ENCODE measurements at regions not wholly inside any gene's neighbourhood (a gene's known extent, or its start where the extent isn't known, plus 50 kb on each side); places are given as distances from the start of the nearest gene placed in this dataset.

DNA sequence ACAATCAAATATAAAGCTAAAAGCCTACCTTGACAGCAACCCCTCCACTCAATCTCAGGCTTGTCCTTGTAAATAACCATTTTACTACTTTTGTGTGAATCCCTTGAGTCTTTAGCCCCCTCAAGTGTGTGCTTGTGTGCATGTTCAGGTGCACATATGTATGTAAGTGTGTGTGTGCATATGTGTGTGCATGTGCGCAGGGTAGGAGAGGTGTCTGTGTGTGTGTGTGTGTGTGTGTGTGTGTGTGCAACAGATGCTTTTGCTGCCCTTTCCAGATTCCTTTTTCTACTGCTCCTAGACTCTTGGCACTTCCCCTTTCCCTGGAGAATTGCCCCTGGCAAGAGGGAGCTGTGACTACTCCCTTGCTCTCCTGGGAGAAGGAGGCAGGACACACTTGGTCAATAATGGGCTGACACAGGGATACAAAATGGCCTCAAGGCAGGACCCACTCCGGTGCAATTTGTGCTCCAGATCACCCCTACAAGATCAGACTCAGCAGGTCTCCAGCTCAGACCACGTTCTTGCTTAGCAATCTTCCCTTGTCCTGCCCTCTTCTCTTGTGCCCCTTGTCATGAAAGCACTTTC is 73.4 kb downstream of the IFNG start:
- peaks cover 38 to 39% of the 10 kb centered on the region in 2 experiments for H3K9me3 Mint-ChIP-seq
- Histone ChIP-seq H3K79me2 (ENCODE audit: insufficient read depth, low read length) (no peaks in the 10 kb centered on the region), H3K23ac (ENCODE audit: insufficient read length, low read depth, low read length) (no peak overlapping the region), H3K14ac (ENCODE audit: insufficient read depth, low read length) (no peak overlapping the region), H4K5ac (ENCODE audit: insufficient read length, low read depth, low read length) (no peak overlapping the region), H3T11ph (ENCODE audit: low read length) (no peak overlapping the region), H2AK5ac (ENCODE audit: insufficient read length, low read length) (no peak overlapping the region), H3K27ac (ENCODE audit: insufficient read length, low read depth, low read length) (no peak overlapping the region), H3K9ac (ENCODE audit: extremely low read depth, insufficient read length, low read length) (no peak overlapping the region), H2BK12ac (ENCODE audit: insufficient read length, low read depth, low read length) (no peak overlapping the region), H2BK20ac (ENCODE audit: low read depth, low read length, poor library complexity, severe bottlenecking) (no peak overlapping the region), H2AFZ (ENCODE audit: low read length) (no peak overlapping the region), H3K9me3 (ENCODE audit: control insufficient read depth, low read depth, low read length) (no peaks in the 10 kb centered on the region), H2BK15ac (ENCODE audit: low read depth, low read length) (no peak overlapping the region), H2BK120ac (ENCODE audit: low read depth, low read length, poor library complexity, severe bottlenecking) (no peak overlapping the region), H3K18ac (ENCODE audit: insufficient read length, low read depth, low read length) (no peak overlapping the region), H3K4me2 (ENCODE audit: insufficient read depth, insufficient read length, low read length) (no peak overlapping the region), H4K8ac (replicated peaks; ENCODE audit: insufficient read length, low read depth, low read length) (no peak overlapping the region), H3K23me2 (ENCODE audit: insufficient read length, low read depth, low read length, poor library complexity, severe bottlenecking) (no peaks in the 10 kb centered on the region), H3K4ac (ENCODE audit: low read depth, low read length) (no peak overlapping the region), H3K56ac (ENCODE audit: insufficient read length, low read depth, low read length) (no peak overlapping the region), H3K4me1 (ENCODE audit: insufficient read depth, low read length) (peaks cover 4% of the 10 kb centered on the region; the same call in 1 of the 2 replicates), H3K27me3 (ENCODE audit: insufficient read depth, low read length) (no peaks in the 10 kb centered on the region), H4K20me1 (ENCODE audit: control insufficient read depth, insufficient read depth, insufficient read length) (no peaks in the 10 kb centered on the region), H2BK5ac (ENCODE audit: insufficient read length, low read length) (no peak overlapping the region), H4K91ac (ENCODE audit: insufficient read length, low read depth, low read length) (no peak overlapping the region), H3K79me1 (ENCODE audit: insufficient read depth, low read depth, low read length, poor library complexity, severe bottlenecking) (no peaks in the 10 kb centered on the region)
- no peak overlapping the region for H3K4me3 Mint-ChIP-seq
- no peak for DNase-seq
- no CpG with 5 or more reads among the region's 3 CpGs for WGBS (ENCODE audit: extremely low coverage, insufficient read length, low lambda C conversion rate)
- peaks cover 11 to 13% of the 10 kb centered on the region in 2 experiments for H3K4me1 Mint-ChIP-seq
- TF ChIP-seq, protein P1, sequence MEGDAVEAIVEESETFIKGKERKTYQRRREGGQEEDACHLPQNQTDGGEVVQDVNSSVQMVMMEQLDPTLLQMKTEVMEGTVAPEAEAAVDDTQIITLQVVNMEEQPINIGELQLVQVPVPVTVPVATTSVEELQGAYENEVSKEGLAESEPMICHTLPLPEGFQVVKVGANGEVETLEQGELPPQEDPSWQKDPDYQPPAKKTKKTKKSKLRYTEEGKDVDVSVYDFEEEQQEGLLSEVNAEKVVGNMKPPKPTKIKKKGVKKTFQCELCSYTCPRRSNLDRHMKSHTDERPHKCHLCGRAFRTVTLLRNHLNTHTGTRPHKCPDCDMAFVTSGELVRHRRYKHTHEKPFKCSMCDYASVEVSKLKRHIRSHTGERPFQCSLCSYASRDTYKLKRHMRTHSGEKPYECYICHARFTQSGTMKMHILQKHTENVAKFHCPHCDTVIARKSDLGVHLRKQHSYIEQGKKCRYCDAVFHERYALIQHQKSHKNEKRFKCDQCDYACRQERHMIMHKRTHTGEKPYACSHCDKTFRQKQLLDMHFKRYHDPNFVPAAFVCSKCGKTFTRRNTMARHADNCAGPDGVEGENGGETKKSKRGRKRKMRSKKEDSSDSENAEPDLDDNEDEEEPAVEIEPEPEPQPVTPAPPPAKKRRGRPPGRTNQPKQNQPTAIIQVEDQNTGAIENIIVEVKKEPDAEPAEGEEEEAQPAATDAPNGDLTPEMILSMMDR (conservative IDR thresholded peaks at IDR 0.05) = no peak
- H3K36me3 Mint-ChIP-seq (ENCODE audit: insufficient read depth in 1 of 3, low read depth in 3 of 3) = peaks cover 10 to 39% (median 21%) of the 10 kb centered on the region in 3 experiments
- no peak overlapping the region for H3K27ac Mint-ChIP-seq
- H3K27me3 Mint-ChIP-seq (ENCODE audit: low read depth) = no peaks in the 10 kb centered on the region
